NCI-H1694 (cell line): ENCODE measurements at regions not wholly inside any gene's neighbourhood (a gene's known extent, or its start where the extent isn't known, plus 50 kb on each side); places are given as distances from the start of the nearest gene placed in this dataset.

Experiments used
- DNase-seq: peaks from one replicate; lab custom pipeline; 2025; lab: John Stamatoyannopoulos, UW

GRCh38 chr22:27284324-27284723 is 517.2 kb downstream of the MN1 start:
- no peak for DNase-seq

- no peak for DNase-seq
Observed at GRCh38 chr22:27286711-27287110, 514.8 kb downstream of the MN1 start.

GRCh38 chr22:27292542-27293299 is 508.8 kb downstream of the MN1 start:
- no peak for DNase-seq

DNA sequence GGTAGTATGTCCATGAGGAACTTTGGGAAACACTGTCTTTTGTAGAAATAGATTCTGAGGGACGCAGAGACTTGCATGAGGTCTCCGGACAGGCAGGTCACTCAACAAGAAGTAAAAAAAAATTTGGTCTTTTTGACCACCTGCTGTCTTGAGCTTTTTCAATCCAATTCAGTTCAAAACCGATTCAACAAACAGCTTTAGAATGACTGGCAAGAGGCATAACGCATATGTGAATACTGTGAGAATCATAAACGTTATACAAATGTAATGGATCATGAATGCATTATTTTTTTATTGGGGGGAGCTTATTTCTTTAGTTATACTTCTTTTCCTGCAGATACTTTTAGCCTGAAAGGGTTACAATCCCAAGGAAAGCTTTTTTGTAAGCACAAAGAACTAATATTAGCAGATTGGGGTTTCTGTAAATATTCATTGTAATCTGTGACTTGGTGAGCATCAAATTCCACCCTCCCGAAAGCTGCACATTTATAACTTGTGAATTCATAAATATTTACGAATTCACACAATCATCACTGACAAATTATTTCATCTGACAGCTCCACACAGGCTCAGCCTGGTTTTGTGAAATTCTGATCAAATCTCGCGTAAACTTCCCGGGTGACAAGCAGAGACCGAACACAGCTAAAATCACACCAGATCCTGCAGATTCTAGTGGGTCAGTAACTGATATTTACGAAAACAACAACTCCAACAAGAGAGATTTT is 507.7 kb downstream of the MN1 start:
- no peak for DNase-seq

- no peak for DNase-seq
Observed at GRCh38 chr22:27295040-27295439, 506.5 kb downstream of the MN1 start.

- DNase-seq: no peak
Observed at GRCh38 chr22:27295605-27296004, 506.0 kb downstream of the MN1 start.

- no peak for DNase-seq
Observed at GRCh38 chr22:27296091-27296675, 505.4 kb downstream of the MN1 start.

GRCh38 chr22:27297125-27297524 is 504.4 kb downstream of the MN1 start:
- no peak for DNase-seq

GRCh38 chr22:27298332-27298731 is 503.2 kb downstream of the MN1 start:
- no peak for DNase-seq

DNA sequence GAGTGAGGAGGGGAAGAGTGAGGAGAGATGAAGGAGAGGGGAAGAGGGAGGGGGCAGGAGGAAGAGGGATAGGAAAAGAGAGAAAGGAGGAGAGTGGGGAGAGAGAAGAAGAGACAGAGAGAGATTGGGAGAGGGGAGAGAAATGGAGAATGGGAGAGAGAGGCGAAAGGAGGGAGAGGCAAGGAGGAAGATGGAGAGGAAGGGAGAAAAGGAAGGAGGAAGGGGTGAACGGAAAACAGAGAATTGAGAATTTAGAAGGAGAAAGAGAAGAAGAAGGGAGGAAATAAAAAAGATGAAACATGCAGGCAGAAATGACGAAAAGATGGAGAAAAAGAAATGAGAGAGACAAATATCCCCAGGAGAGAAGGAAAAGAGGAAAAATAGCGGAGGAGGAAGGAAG is 502.8 kb downstream of the MN1 start:
- DNase-seq: no peak

GRCh38 chr22:27299181-27300085 is 502.1 kb downstream of the MN1 start:
- no peak for DNase-seq

- DNase-seq: no peak
Observed at GRCh38 chr22:27300536-27301285, 500.8 kb downstream of the MN1 start.

- DNase-seq: no peak
Observed at GRCh38 chr22:27302501-27302900, 499.1 kb downstream of the MN1 start.

DNA sequence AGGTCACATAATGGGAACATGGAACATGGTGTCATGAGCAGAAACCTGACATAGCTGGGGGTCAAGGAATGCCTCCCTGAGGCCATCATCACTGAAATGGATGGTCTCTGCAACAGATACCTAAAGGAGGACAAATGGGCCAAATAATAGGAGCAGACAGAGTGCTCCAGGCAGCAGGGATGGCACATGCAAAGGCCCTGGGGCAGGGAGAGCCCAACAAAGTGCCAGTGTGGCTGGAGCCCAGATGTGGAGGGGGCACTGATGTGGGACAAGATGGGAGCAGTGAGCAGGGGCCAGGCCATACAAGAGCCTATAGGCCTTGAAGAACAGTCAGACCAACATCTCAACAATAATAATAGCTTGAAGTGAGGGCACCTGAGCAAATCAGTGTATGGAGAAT is 497.8 kb downstream of the MN1 start:
- no peak for DNase-seq

- DNase-seq: no peak
Observed at GRCh38 chr22:27306771-27307170, 494.8 kb downstream of the MN1 start.

DNA sequence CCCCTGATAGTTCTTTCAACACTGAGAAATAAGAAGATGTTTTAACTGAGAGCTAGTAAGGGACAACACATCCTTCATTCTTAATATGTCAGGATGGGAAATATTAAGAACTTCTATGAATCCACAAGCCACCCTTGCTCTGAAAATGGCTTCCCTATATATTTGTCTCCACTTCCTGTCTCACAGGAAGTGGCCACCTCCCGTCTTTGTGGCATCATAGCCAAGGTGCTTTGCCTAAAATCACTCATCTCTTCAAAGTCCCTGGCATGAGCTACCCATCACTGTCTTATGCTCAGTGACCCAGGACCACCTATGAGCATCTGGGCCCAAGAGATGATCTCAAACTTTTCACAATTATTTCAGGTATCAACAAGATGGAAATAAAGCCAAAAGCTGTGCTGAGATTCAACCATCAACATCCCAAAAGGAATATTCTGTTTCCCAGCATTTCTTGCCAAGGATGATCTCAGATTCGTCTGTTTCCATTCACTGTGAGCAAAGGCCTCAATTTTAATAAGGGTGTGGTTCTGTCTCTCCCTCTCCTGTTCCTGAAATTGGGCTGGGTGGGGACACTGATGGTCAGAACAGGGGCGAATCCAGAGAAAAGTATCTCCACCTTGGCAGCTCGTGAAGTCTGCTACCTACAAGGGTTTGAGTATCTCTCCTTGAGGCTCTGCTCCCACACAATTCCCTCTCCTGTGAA is 493.9 kb downstream of the MN1 start:
- DNase-seq: no peak

GRCh38 chr22:27308513-27308912 is 493.0 kb downstream of the MN1 start:
- no peak for DNase-seq

DNA sequence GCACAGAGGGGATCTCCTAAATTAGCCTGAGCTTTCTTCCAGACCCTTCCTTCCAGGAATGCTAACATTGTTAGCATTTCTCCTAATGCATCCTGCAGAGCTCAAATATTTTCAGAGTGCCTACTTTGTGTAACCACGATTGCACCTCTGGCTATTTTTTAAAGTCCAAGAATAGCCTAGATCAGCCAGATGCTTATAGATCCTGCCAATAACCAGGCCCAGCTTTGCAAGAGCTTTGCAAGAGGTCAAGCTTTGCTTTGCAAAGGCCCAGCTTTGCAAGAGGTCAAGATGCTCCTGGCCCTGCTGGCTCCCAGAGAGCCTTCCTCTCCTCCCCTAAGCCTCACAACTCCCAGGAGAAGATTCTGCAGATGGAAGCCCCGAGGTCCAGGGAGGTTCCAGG is 491.9 kb downstream of the MN1 start:
- DNase-seq: no peak

DNA sequence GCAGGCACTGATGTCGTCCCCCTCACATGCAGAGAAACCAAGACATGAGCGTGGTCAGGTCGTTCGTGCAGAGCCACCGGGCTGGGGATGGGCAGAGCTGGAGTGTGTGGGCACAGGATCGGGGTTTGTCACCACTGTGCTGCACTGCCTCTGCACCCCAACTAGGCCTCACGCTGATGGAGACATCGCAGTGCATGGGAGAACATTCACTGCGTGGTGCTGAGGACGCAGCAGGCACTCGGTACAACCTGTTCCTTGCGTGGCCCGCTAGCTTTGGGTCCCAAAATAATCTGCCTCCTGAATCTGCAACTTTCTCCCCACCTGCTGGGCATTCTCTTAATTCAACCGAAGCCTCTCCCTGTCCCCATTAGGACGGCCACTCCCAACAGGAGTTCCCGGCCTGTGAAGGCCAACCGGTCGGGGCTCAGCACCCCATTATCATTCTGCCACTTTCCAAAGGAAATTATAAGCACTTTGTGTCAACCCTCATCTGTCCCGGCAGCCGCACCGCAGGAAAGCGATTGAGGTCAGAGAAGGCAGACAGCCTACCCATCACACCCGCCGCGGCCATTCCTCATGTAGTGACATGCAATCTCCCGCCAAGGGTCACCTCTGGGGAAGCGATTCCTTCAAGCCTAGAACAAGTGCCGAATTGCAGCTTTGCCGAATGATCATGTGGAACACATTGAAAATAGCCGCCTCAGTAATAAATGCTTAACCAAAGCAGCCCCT is 490.4 kb downstream of the MN1 start:
- no peak for DNase-seq
